ENCODE measurements at regions not wholly inside any gene's neighbourhood (a gene's known extent, or its start where the extent isn't known, plus 50 kb on each side); places are given as distances from the start of the nearest gene placed in this dataset.

- ChIA-PET POLR2A (no interaction called here), CTCF (interaction anchor here (1.7 to 8.1 kb wide), 3 partner anchors 9 to 544 kb away, joined by 4 to 46 read pairs (median 5); no protein-coding TSS in a partner anchor)
- no peak for TF ChIP-seq CTCF (IDR thresholded peaks at IDR 0.05; ENCODE audit: control extremely low read depth, extremely low read depth, low read depth, missing control alignments)
- DNase-seq (ENCODE audit: extremely low spot score): no peak
Measured at GRCh38 chr6:113315165-113315564, 542.0 kb upstream of the MARCKS start.

GRCh38 chr6:113315879-113316278, 541.3 kb upstream of the MARCKS start:
- ChIA-PET POLR2A (no interaction called here), CTCF (interaction anchor here (2.3 to 8.1 kb wide), 2 partner anchors 10 to 15 kb away, joined by 5 to 46 read pairs; no protein-coding TSS in a partner anchor)
- TF ChIP-seq CTCF (IDR thresholded peaks at IDR 0.05; ENCODE audit: control extremely low read depth, extremely low read depth, low read depth, missing control alignments): no peak
- no peak for DNase-seq (ENCODE audit: extremely low spot score)

GRCh38 chr6:113317442-113317841, 539.7 kb upstream of the MARCKS start:
- POLR2A ChIA-PET: no interaction called here
- CTCF ChIA-PET: interaction anchor here (1.1 to 8.1 kb wide), 4 partner anchors 12 to 541 kb away, joined by 3 to 46 read pairs (median 6); no protein-coding TSS in a partner anchor
- no peak for DNase-seq (ENCODE audit: extremely low spot score)
- TF ChIP-seq CTCF (IDR thresholded peaks at IDR 0.05; ENCODE audit: control extremely low read depth, extremely low read depth, low read depth, missing control alignments): no peak

- DNase-seq (ENCODE audit: extremely low spot score): no peak
- TF ChIP-seq CTCF (IDR thresholded peaks at IDR 0.05; ENCODE audit: control extremely low read depth, extremely low read depth, low read depth, missing control alignments): no peak
- CTCF ChIA-PET: interaction anchor here (1.1 to 8.1 kb wide), 4 partner anchors 12 to 541 kb away, joined by 3 to 46 read pairs (median 6); no protein-coding TSS in a partner anchor
- POLR2A ChIA-PET: no interaction called here
Measured at GRCh38 chr6:113317891-113318574, 539.1 kb upstream of the MARCKS start.

GRCh38 chr6:113318575-113318917, 538.6 kb upstream of the MARCKS start:
- DNase-seq (ENCODE audit: extremely low spot score): no peak
- TF ChIP-seq CTCF (IDR thresholded peaks at IDR 0.05; ENCODE audit: control extremely low read depth, extremely low read depth, low read depth, missing control alignments): no peak
- ChIA-PET CTCF (interaction anchor here (1.7 to 8.1 kb wide), 3 partner anchors 13 to 540 kb away, joined by 4 to 46 read pairs (median 8); no protein-coding TSS in a partner anchor), POLR2A (no interaction called here)

- ChIA-PET POLR2A (no interaction called here), CTCF (interaction anchor here (1.6 to 8.1 kb wide), 3 partner anchors 15 to 30 kb away, joined by 5 to 46 read pairs (median 6); no protein-coding TSS in a partner anchor)
- DNase-seq (ENCODE audit: extremely low spot score): no peak
- no peak for TF ChIP-seq CTCF (IDR thresholded peaks at IDR 0.05; ENCODE audit: control extremely low read depth, extremely low read depth, low read depth, missing control alignments)
Measured at GRCh38 chr6:113320653-113321052, 536.5 kb upstream of the MARCKS start.

All from GM10248 (cell line).